Germinal center (tissue), 1 donor: ENCODE measurements at regions not wholly inside any gene's neighbourhood (a gene's known extent, or its start where the extent isn't known, plus 50 kb on each side); places are given as distances from the start of the nearest gene placed in this dataset.

Experiments
- DNase-seq: peaks from one replicate; pipeline ENCODE4 v3.0.0; 2012; ENCODE audit warnings: mixed read lengths, low spot score

GRCh38 chr12:76256904-76257303, 91.3 kb downstream of the BBS10 start:
- no peak for DNase-seq

- DNase-seq, result no peak
Observed at GRCh38 chr12:76256321-76256720, 91.9 kb downstream of the BBS10 start.

- no peak for DNase-seq
Observed at GRCh38 chr12:76255692-76256091, 92.5 kb downstream of the BBS10 start.

- DNase-seq, result no peak
Observed at GRCh38 chr12:76255281-76255680, 92.9 kb downstream of the BBS10 start.

- DNase-seq, result no peak
Observed at GRCh38 chr12:76252031-76252430, 96.2 kb downstream of the BBS10 start.

- DNase-seq, result no peak
Observed at GRCh38 chr12:76250256-76250655, 98.0 kb downstream of the BBS10 start.

GRCh38 chr12:76249501-76249900, 98.7 kb downstream of the BBS10 start:
- no peak for DNase-seq

- DNase-seq, result no peak
Observed at GRCh38 chr12:76247992-76248391, 100.2 kb downstream of the BBS10 start.

- DNase-seq, result no peak
Observed at GRCh38 chr12:76247026-76247646, 101.1 kb downstream of the BBS10 start.

GRCh38 chr12:76246611-76247010, 101.6 kb downstream of the BBS10 start:
- DNase-seq, result no peak

- DNase-seq, result no peak
Observed at GRCh38 chr12:76244300-76244699, 103.9 kb downstream of the BBS10 start.

GRCh38 chr12:76242813-76243550, 105.2 kb downstream of the BBS10 start:
- DNase-seq, result no peak

- DNase-seq, result no peak
Observed at GRCh38 chr12:76241371-76241770, 106.8 kb downstream of the BBS10 start.

- DNase-seq, result no peak
Observed at GRCh38 chr12:76240281-76240680, 107.9 kb downstream of the BBS10 start.

GRCh38 chr12:76238688-76239087, 109.5 kb downstream of the BBS10 start:
- no peak for DNase-seq

GRCh38 chr12:76237086-76237701, 111.0 kb downstream of the BBS10 start:
- no peak for DNase-seq

- no peak for DNase-seq
Observed at GRCh38 chr12:76236640-76237039, 111.6 kb downstream of the BBS10 start.

- no peak for DNase-seq
Observed at GRCh38 chr12:76234741-76235140, 113.5 kb downstream of the BBS10 start.

- DNase-seq, result no peak
Observed at GRCh38 chr12:76232013-76232412, 116.2 kb downstream of the BBS10 start.

GRCh38 chr12:76226956-76227355, 121.3 kb downstream of the BBS10 start:
- DNase-seq, result no peak

GRCh38 chr12:76226397-76226796, 121.8 kb downstream of the BBS10 start:
- DNase-seq, result no peak

- no peak for DNase-seq
Observed at GRCh38 chr12:76223869-76224268, 124.3 kb downstream of the BBS10 start.

GRCh38 chr12:76220980-76221379, 127.2 kb downstream of the BBS10 start:
- DNase-seq, result no peak
